ENCODE measurements at regions not wholly inside any gene's neighbourhood (a gene's known extent, or its start where the extent isn't known, plus 50 kb on each side); places are given as distances from the start of the nearest gene placed in this dataset.

DNA sequence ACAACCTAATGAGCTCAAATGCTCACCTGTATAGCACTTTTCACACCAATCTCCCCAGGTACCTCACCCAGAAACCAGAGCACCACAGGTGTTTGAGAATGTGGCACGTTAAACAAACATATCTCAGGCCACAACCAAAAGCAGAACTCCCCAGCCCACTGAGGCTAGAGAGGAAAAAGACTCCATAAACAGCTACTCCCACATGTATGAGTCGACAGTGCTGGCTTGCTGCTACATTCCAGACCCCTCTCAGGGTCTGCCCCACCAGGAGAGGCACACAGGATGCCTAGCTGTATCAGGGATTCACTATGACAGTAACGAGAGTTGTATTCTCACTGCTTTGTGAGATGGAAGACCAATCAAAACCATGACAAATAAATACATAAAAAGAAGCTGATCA lies 242.6 kb upstream of the ARID1B start:
- TF ChIP-seq, protein P1, sequence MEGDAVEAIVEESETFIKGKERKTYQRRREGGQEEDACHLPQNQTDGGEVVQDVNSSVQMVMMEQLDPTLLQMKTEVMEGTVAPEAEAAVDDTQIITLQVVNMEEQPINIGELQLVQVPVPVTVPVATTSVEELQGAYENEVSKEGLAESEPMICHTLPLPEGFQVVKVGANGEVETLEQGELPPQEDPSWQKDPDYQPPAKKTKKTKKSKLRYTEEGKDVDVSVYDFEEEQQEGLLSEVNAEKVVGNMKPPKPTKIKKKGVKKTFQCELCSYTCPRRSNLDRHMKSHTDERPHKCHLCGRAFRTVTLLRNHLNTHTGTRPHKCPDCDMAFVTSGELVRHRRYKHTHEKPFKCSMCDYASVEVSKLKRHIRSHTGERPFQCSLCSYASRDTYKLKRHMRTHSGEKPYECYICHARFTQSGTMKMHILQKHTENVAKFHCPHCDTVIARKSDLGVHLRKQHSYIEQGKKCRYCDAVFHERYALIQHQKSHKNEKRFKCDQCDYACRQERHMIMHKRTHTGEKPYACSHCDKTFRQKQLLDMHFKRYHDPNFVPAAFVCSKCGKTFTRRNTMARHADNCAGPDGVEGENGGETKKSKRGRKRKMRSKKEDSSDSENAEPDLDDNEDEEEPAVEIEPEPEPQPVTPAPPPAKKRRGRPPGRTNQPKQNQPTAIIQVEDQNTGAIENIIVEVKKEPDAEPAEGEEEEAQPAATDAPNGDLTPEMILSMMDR (IDR thresholded peaks at IDR 0.05): no peak
- TF ChIP-seq EZH2 (IDR thresholded peaks at IDR 0.05): no peak
- TF ChIP-seq EZH2phosphoT487 (IDR thresholded peaks at IDR 0.05): no peak

All from neural progenitor cell (in vitro differentiated cells).